Lung (tissue), 11 donors: ENCODE measurements at regions not wholly inside any gene's neighbourhood (a gene's known extent, or its start where the extent isn't known, plus 50 kb on each side); places are given as distances from the start of the nearest gene placed in this dataset.

Experiments used
- ATAC-seq: fragments of 200-7000 bp; cut with Tn5 transposase; one replicate; pipeline ENCODE4 v1.9.1; 2020; ENCODE audit warnings: moderate number of reproducible peaks; ENCODE audit not compliant: insufficient read depth, low FRiP score
- DNase-seq, 3 donors: peaks; one replicate each; pipeline ENCODE4 v3.0.0-alpha.2; 2013 to 2017
- H3K27ac ChIP-seq, 2 donors: one replicate each; pipeline ENCODE4 v1.5.1; 2013; ENCODE audit warnings: mild to moderate bottlenecking in 2 of 2, moderate library complexity in 2 of 2, control low read depth in 1 of 2, inconsistent platforms in 1 of 2, low read depth in 1 of 2, low read length in 1 of 2
- H3K27me3 ChIP-seq, 3 donors: one replicate each; pipeline ENCODE4 v1.5.1; 2013; ENCODE audit warnings: low read length in 2 of 3; ENCODE audit not compliant: control insufficient read depth in 3 of 3, insufficient read depth in 3 of 3
- H3K36me3 ChIP-seq, 4 donors: one replicate each; pipeline ENCODE4 v1.5.1; 2013; ENCODE audit warnings: low read length in 4 of 4, mild to moderate bottlenecking in 1 of 4, moderate library complexity in 1 of 4; ENCODE audit not compliant: control insufficient read depth in 4 of 4, insufficient read depth in 4 of 4
- H3K4me1 ChIP-seq, 5 donors: one replicate each; pipeline ENCODE4 v1.5.1; 2013; ENCODE audit warnings: low read length in 5 of 5, mild to moderate bottlenecking in 2 of 5, moderate library complexity in 1 of 5; ENCODE audit not compliant: control insufficient read depth in 5 of 5, insufficient read depth in 5 of 5
- H3K4me3 ChIP-seq: one replicate; pipeline ENCODE4 v1.5.1; 2013; ENCODE audit warnings: mild to moderate bottlenecking, control low read depth, moderate library complexity
- H3K9ac ChIP-seq, 2 donors: one replicate each; pipeline ENCODE4 v1.5.1; 2013; ENCODE audit warnings: low read length in 2 of 2, control low read depth in 1 of 2; ENCODE audit not compliant: insufficient read depth in 1 of 2
- H3K9me3 ChIP-seq, 4 donors: one replicate each; pipeline ENCODE4 v1.5.1; 2013; ENCODE audit warnings: low read length in 3 of 4, mild to moderate bottlenecking in 1 of 4, moderate library complexity in 1 of 4; ENCODE audit not compliant: control insufficient read depth in 4 of 4, insufficient read depth in 3 of 4
- CTCF ChIP-seq: IDR thresholded peaks from 2 replicates; pipeline ENCODE4 v1.5.1; 2012; ENCODE audit warnings: mild to moderate bottlenecking; ENCODE audit errors: control extremely low read depth, extremely low read depth
- WGBS, 2 donors: extraction: QIAGEN DNeasy Blood & Tissue Kit; methylation state at CpG; one replicate each; pipeline ENCODE4 v1.1.7; 2013; 5-methylcytosine and 5-hydroxymethylcytosine counted together
- donor health status: control.
- donor health status: control.
- donor health status: Bipolar disorder and iron deficiency.
- donor health status: healthy.
- donor health status: DM: yes; HTN: yes; CAD: no.

- H3K27me3 ChIP-seq = no peaks in the 10 kb centered on the region
- DNase-seq (no peak), ATAC-seq (no peak)
- no peak overlapping the region for H3K9ac ChIP-seq
- H3K36me3 ChIP-seq = no peaks in the 10 kb centered on the region
- 71 to 88% methylated on average over 2 of the region's 2 CpGs for WGBS, 2 donors
- TF ChIP-seq CTCF = no peak
- no peaks in the 10 kb centered on the region for H3K9me3 ChIP-seq
- no peak overlapping the region for H3K4me3 ChIP-seq
- no peak overlapping the region for H3K27ac ChIP-seq
- no peaks in the 10 kb centered on the region for H3K4me1 ChIP-seq
Measured at GRCh38 chr13:66224663-66225062, 1005.5 kb downstream of the PCDH9 start.

- ATAC-seq (no peak), DNase-seq (no peak)
- no peaks in the 10 kb centered on the region for H3K36me3 ChIP-seq
- no peaks in the 10 kb centered on the region for H3K4me1 ChIP-seq
- no peak for TF ChIP-seq CTCF
- no peaks in the 10 kb centered on the region for H3K27me3 ChIP-seq
- no peak overlapping the region for H3K4me3 ChIP-seq
- H3K27ac ChIP-seq = no peak overlapping the region
- H3K9ac ChIP-seq = no peak overlapping the region
- no peaks in the 10 kb centered on the region for H3K9me3 ChIP-seq
- 58 to 80% methylated on average over 4 of the region's 4 CpGs for WGBS, 2 donors
Measured at GRCh38 chr13:66222926-66223325, 1007.2 kb downstream of the PCDH9 start.

GRCh38 chr13:66222127-66222526, 1008.0 kb downstream of the PCDH9 start:
- Histone ChIP-seq H3K4me1 (no peaks in the 10 kb centered on the region), H3K36me3 (no peaks in the 10 kb centered on the region), H3K27ac (no peak overlapping the region), H3K9me3 (no peaks in the 10 kb centered on the region), H3K4me3 (no peak overlapping the region), H3K27me3 (no peaks in the 10 kb centered on the region), H3K9ac (no peak overlapping the region)
- ATAC-seq (no peak), DNase-seq (no peak)
- no peak for TF ChIP-seq CTCF
- 77 to 93% methylated on average over 4 of the region's 4 CpGs for WGBS, 2 donors

- no peaks in the 10 kb centered on the region for H3K9me3 ChIP-seq
- H3K36me3 ChIP-seq = no peaks in the 10 kb centered on the region
- TF ChIP-seq CTCF = no peak
- no peak overlapping the region for H3K27ac ChIP-seq
- H3K4me1 ChIP-seq = no peaks in the 10 kb centered on the region
- 63 to 90% methylated on average over 1 of the region's 1 CpG for WGBS, 2 donors
- H3K9ac ChIP-seq = no peak overlapping the region
- ATAC-seq = no peak
- no peak for DNase-seq
- no peaks in the 10 kb centered on the region for H3K27me3 ChIP-seq
- no peak overlapping the region for H3K4me3 ChIP-seq
Measured at GRCh38 chr13:66219506-66219905, 1010.6 kb downstream of the PCDH9 start.
